OCI-LY7 (cell line): ENCODE measurements at regions not wholly inside any gene's neighbourhood (a gene's known extent, or its start where the extent isn't known, plus 50 kb on each side); places are given as distances from the start of the nearest gene placed in this dataset.

ENCODE experiments used
- EZH2phosphoT487 ChIP-seq: fragments of 200-600 bp; sonication (generic); IDR thresholded peaks from 2 replicates; pipeline ENCODE4 v1.6.1; 2018; ENCODE audit warnings: low read depth, borderline replicate concordance, mild to moderate bottlenecking, mixed run types, antibody characterized with exemption, low read length, moderate library complexity, mixed read lengths
- TF ChIP-seq, protein P1 (sequence below): fragments of 200-600 bp; sonication (generic); conservative IDR thresholded peaks from 2 replicates; pipeline ENCODE4 v1.5.1; 2014; ENCODE audit warnings: mild to moderate bottlenecking, antibody characterized with exemption, low read length, moderate library complexity, mixed read lengths

DNA sequence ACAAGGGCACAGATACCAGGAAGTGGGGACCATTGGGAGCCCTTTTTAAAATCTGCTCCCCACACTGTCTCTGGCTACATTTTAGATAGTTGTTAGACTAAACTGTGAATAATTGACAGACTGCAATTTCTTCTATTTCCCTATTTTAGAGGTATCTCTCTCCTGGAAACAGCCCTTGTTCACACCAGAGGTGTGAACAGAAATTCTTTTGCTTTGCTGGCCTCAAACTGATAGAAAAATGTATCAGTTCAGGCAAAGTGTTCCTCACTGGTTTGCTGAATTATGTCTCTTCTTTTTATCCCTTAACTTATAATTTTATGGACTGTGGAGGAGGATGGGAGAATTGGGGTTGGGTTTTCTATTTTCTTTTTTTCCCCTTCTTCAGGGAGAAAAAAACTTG, 513.2 kb upstream of the SULF2 start:
- TF ChIP-seq, protein P1, sequence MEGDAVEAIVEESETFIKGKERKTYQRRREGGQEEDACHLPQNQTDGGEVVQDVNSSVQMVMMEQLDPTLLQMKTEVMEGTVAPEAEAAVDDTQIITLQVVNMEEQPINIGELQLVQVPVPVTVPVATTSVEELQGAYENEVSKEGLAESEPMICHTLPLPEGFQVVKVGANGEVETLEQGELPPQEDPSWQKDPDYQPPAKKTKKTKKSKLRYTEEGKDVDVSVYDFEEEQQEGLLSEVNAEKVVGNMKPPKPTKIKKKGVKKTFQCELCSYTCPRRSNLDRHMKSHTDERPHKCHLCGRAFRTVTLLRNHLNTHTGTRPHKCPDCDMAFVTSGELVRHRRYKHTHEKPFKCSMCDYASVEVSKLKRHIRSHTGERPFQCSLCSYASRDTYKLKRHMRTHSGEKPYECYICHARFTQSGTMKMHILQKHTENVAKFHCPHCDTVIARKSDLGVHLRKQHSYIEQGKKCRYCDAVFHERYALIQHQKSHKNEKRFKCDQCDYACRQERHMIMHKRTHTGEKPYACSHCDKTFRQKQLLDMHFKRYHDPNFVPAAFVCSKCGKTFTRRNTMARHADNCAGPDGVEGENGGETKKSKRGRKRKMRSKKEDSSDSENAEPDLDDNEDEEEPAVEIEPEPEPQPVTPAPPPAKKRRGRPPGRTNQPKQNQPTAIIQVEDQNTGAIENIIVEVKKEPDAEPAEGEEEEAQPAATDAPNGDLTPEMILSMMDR: no peak
- no peak for TF ChIP-seq EZH2phosphoT487
